DND-41 (cell line): ENCODE measurements at regions not wholly inside any gene's neighbourhood (a gene's known extent, or its start where the extent isn't known, plus 50 kb on each side); places are given as distances from the start of the nearest gene placed in this dataset.

Experiments
- CTCF ChIP-seq: IDR thresholded peaks from 2 replicates; pipeline ENCODE4 v1.5.1; 2012; ENCODE audit warnings: borderline replicate concordance, low read length, moderate library complexity, mild to moderate bottlenecking; ENCODE audit not compliant: poor library complexity, severe bottlenecking; ENCODE audit errors: extremely low read depth
- EZH2 ChIP-seq: IDR thresholded peaks from 3 replicates; pipeline ENCODE4 v1.6.1; 2012; ENCODE audit warnings: borderline replicate concordance, low read depth, mild to moderate bottlenecking, moderate library complexity, low read length, inconsistent platforms; ENCODE audit not compliant: severe bottlenecking

DNA sequence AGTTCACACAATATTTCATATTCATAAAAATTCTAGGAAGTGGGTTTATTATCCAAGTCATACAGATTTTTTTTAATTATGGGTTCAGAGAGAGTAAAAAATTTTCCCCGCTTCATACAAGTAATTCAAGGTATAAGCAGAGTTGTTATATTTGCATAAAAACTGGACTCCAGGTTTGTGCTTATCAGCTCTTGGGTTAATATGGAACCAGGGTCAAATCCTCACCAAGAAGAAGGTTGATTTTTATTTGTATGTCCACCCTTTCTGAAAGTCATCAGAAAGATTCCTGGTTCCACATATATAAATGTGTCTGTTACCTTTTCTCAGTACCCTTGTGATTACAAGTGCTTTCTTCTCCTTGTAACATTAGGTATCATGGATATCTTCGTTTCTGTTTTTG is 143.8 kb upstream of the PKN2 start:
- TF ChIP-seq CTCF (no peak), EZH2 (no peak)
